GM21360 (cell line): ENCODE measurements at regions not wholly inside any gene's neighbourhood (a gene's known extent, or its start where the extent isn't known, plus 50 kb on each side); places are given as distances from the start of the nearest gene placed in this dataset.

Source experiments
- ATAC-seq: cut with Tn5 transposase; IDR thresholded peaks from one replicate; pipeline ENCODE4 v1.9.1; 2021; ENCODE audit warnings: mild to moderate bottlenecking, moderate library complexity; ENCODE audit not compliant: unreplicated experiment

DNA sequence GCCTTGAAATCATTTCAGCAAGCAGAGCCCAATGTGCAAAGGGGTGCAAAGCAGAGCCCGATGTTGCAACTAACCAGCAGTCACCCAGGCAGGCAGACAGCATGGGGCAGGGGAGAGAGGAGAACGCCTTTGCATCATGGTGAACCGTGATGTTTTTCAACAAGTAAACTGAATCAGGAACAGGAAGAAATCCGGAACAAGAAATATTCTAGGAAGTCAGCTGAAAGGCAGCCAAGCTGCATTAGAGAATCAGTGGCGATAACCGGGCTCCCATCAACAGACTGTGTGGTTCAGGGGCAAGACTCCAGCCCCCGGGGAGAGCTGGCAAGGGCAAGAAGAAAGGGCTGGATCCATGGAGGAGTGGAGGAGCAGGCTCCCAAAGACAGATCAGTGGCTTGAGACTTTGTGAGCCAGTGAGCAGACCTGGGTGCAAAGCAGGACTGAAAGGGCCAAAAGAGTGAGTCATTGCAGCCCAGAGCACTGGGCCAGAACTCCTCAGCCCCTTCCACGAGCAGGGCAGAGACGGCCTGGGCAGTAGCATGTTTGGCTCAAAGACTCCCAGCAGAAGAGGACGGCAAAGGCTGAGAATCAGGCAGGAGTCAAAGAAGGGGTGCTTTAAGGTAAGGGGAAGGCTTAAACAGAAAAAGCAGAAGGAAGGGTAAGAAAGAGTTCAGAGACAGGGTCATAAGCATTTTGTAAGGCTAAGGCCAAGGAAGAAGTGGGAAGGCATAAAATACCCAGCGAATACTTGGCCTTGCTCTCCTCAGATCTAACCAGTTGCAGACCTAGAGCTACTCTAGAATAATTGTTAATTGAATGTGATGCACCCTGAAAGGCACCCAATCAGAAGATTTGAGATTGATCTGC is 155.0 kb downstream of the SETD4 start:
- ATAC-seq = no peak

- no peak for ATAC-seq
These were observed 159.8 kb downstream of the SETD4 start for GRCh38 chr21:35900539-35900938.

DNA sequence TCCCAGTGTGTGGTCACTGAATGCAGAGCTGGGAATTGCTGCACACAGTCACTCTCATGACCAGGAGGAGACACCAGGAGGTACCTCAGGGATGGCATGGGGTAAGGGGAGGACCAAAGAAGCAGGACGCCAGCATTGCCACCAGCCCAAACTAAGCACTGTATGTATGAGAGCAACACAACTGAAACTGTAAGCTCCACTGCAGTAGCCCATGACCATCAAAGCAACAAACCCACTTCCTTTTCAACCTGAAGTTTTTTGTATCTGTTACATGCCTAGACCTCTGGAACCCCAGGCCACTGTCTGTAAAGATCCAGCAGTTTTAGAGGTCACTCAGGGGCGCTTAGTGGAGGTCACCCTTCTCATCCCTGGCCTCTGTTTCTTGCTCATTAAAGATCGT is 164.3 kb downstream of the SETD4 start:
- ATAC-seq = no peak

- ATAC-seq = no peak
These were observed 164.7 kb downstream of the SETD4 start for GRCh38 chr21:35895598-35895997.

- no peak for ATAC-seq
These were observed 167.2 kb downstream of the SETD4 start for GRCh38 chr21:35893156-35893555.

DNA sequence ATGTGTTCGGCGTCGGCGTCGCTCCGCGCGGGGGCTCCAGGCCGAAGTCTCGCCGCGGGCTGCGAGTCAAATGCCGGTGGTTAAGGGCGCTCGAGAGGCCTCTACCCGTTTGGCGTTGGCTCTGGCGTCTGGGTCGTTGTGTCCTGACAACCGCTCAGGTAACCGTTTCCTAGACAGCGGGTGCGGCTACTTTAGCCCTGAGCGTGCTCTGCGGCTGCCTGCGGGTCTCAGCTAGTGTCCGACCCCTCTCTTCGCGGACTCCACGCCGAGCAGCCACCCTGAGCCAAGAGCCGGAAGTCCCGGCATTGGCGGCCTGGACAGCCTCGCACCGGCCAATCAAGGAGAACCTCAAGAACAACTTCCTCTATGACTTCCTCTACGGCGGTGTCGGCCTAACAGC is 173.4 kb downstream of the SETD4 start:
- ATAC-seq = no peak

- ATAC-seq = no peak
These were observed 174.3 kb downstream of the SETD4 start for GRCh38 chr21:35885942-35886541.

DNA sequence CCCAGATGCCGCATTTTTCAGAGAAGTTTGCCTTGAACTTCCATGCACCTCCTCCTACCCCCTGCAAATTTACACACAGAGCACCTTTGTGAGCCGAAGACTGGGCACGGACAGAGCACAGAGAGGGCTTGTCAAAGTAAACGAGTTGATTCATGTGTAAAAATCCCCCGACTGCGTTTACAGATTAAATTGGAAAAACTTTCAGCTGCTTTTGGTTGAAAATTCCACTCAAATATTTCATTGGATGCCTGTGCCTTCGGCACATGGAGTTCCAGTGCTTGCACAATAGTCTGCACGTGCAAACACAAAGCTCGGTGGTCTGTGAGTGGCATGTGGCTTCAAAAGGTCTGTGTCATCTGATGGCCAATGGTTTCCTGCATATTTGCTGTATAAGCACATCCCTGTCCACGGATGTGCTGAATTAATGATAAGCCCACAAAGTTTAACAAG is 177.5 kb downstream of the SETD4 start:
- no peak for ATAC-seq

DNA sequence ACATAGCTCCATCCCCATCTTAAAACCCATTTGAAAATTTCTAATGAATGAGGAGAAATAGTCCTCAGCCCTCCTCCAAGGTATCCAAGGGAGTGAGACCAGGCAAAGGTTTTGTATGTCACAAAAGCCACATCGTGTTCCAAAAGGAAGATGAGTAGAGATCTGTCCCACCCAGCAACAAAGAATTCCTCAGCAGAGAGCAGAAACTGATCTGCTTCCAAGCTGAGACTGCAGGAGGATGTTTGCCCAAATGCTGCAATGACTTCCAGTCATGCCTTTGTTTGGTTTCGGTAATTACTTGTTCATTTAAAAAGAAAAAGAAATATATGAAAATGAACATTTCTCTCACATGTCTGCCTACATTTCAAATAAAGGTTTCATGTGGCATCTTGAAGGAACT is 186.9 kb downstream of the SETD4 start:
- ATAC-seq = no peak

DNA sequence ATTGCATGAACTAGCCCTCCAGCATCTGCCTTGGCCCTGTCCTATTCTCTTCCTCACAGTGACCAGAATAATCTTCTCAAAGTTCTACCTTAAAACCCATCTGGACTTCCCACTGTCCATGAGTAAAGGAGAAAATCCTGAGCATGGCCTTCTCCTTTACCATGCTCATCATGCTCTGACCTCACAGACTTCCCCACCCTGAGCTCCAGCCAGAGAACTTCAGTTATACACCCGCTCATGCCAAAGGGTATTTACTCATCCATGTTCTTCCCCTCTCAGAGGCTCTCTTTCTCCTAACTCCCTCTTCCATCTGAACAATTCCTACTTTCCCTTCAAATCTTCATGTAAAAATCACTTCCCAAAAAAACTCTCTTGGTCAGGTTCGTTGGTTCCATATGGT is 188.4 kb downstream of the SETD4 start:
- ATAC-seq = no peak

- no peak for ATAC-seq
These were observed 191.5 kb downstream of the SETD4 start for GRCh38 chr21:35868869-35869223.

GRCh38 chr21:35868005-35868868 is 192.1 kb downstream of the SETD4 start:
- no peak for ATAC-seq

GRCh38 chr21:35864039-35864438 is 196.3 kb downstream of the SETD4 start:
- ATAC-seq = no peak

- ATAC-seq = no peak
These were observed 197.4 kb downstream of the SETD4 start for GRCh38 chr21:35862969-35863368.

DNA sequence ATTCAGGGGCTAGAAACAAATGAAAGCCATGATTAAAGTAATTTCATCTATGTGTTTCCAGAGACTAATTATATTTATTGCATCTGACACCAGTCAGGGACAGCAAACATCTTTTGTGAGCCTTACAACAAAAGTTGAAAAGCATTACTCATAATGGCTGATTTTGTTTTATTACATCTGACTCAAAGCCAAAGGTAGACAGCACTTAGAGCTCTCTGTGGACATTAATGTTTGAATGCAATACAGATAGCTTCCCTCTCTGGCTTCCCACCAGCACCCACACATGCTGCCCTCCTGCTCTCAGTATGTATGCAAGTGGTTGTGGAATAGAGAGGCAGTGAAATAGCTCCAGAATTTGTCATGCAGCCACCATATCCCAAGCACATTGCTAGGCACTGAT is 198.7 kb downstream of the SETD4 start:
- ATAC-seq = no peak

DNA sequence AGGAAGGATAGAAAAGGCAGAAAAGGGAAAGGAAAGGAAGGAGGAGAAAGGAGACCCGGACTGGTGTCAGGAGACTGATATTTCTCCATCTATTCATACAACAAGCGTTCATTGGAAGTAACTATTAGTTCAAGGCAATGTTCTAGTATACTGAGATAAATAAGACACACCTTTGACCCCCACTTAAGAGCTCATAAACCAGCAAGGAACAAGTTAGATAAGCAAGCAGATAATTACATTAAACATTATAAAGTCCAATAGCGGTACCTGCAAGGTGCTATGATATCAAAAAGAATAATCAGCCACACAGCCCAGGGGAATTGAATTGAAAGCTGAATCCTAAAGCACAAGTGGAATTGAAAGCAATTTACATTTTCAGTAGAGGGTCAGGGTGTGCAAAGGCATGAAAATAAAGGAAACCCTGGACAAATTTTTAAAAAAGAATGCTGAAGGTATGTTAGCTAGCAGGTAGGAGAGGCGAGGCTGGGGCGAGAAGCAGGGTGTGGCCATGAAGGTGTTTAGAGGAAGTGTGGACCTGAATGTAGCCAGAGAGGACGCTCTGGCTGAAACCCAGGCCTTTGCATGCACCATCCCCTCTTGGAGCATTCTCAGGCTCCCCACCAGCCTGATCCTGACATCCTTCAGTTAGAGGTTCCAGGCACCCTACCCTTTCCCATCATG is 200.0 kb downstream of the SETD4 start:
- no peak for ATAC-seq

DNA sequence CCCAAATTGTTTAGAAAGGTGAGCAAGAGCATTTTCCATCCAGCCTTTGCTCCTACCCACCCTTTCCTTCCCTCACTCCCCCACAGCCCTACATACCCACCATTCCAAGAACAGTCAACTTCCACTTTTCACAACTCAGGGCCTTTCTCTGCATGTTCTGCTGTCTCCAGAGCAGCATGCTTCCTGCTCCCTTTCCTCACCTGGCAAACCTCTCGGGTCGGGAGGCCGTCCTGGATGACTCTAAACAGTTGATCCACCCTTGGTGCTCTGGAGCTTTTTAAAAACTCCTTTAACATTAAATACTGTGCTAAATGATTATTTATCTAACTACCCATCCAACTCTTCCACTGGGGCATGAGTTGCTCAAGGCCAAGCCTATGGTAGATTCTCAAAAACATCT is 200.6 kb downstream of the SETD4 start:
- ATAC-seq = no peak

GRCh38 chr21:35857095-35857494 is 203.2 kb downstream of the SETD4 start:
- ATAC-seq = no peak

GRCh38 chr21:35855484-35855883 is 204.8 kb downstream of the SETD4 start:
- ATAC-seq = no peak

DNA sequence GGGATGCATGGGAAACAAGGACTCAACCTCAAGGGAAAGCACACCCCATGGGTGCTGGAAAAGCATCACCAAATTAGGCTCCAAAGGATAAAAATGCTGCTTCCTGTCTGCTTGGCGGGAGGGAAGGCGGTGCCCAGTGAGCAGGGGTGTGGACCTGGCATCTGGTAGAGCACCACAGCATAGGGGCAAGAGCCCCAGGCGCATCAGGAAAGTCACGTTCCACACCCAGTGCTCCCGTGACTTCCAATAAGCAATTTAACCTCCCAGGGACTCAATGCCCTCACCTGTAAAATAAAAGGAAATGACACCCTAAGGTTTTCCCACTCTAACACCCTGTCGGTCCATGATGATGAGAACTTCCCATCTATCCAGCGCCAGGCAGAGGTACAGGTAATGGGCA is 206.0 kb downstream of the SETD4 start:
- ATAC-seq = no peak
